Ovary (tissue), 3 donors: ENCODE measurements at regions not wholly inside any gene's neighbourhood (a gene's known extent, or its start where the extent isn't known, plus 50 kb on each side); places are given as distances from the start of the nearest gene placed in this dataset.

Experiments
- CTCF ChIP-seq, 3 donors: fragments of 450-650 bp in 2 of 3; fragments of 200-600 bp in 1 of 3; IDR thresholded peaks; one replicate each; pipeline versions ENCODE4 v1.5.1 to v1.8.0; 2016 to 2022; ENCODE audit warnings: antibody characterized with exemption in 3 of 3, mild to moderate bottlenecking in 1 of 3
- EP300 ChIP-seq: sonication (generic); formaldehyde crosslinking; IDR thresholded peaks from one replicate; pipeline ENCODE4 v1.6.1; 2017; ENCODE audit warnings: antibody characterized with exemption
- POLR2A ChIP-seq: fragments of 450-650 bp; IDR thresholded peaks from one replicate; pipeline ENCODE4 v1.6.1; 2017; ENCODE audit warnings: antibody characterized with exemption, mild to moderate bottlenecking, moderate library complexity
- donor health status: DM: no; HTN: no; CAD: no.

GRCh38 chr7:149701495-149702240 lies 71.7 kb downstream of the ZNF467 start:
- TF ChIP-seq CTCF (IDR thresholded peaks at IDR 0.05) (no peak), POLR2A (no peak), EP300 (no peak)
